ENCODE measurements at regions not wholly inside any gene's neighbourhood (a gene's known extent, or its start where the extent isn't known, plus 50 kb on each side); places are given as distances from the start of the nearest gene placed in this dataset.

GRCh38 chr15:47584316-47584715 lies 133.0 kb upstream of the SEMA6D start:
- Histone ChIP-seq H3K4me1 (ENCODE audit: control insufficient read depth in 1 of 2, insufficient read depth in 2 of 2, low read length in 2 of 2) (no peaks in the 10 kb centered on the region), H3K9ac (ENCODE audit: low read length) (no peak overlapping the region), H3K27ac (ENCODE audit: low read depth, low read length) (no peak overlapping the region), H3K79me2 (ENCODE audit: insufficient read depth, low read length) (no peaks in the 10 kb centered on the region), H3K4me2 (ENCODE audit: low read length) (no peak overlapping the region), H3K9me3 (ENCODE audit: control insufficient read depth in 1 of 2, insufficient read depth in 1 of 2, low read depth in 1 of 2, low read length in 2 of 2) (peaks cover 4 to 50% of the 10 kb centered on the region in 2 experiments; a peak in 2 of 4 replicates), H4K20me1 (ENCODE audit: insufficient read depth) (no peaks in the 10 kb centered on the region), H3K4me3 (replicated peaks in 1 of 2; ENCODE audit: low read depth in 1 of 2, low read length in 2 of 2) (no peak overlapping the region), H2AFZ (ENCODE audit: low read depth, low read length, poor library complexity, severe bottlenecking) (no peak overlapping the region), H3K27me3 (ENCODE audit: insufficient read depth, low read length) (no peaks in the 10 kb centered on the region), H3K9me2 (ENCODE audit: insufficient read depth) (no peaks in the 10 kb centered on the region), H3K36me3 (ENCODE audit: control insufficient read depth in 1 of 2, insufficient read depth in 2 of 2, low read length in 2 of 2) (no peaks in the 10 kb centered on the region)
- POLR2A ChIA-PET = no interaction called here
- TF ChIP-seq MAX (IDR thresholded peaks at IDR 0.05) (no peak), EZH2phosphoT487 (IDR thresholded peaks at IDR 0.05; ENCODE audit: borderline replicate concordance) (no peak), ZBTB33 (IDR thresholded peaks at IDR 0.05; ENCODE audit: extremely low read depth, insufficient replicate concordance, low read length) (no peak), SIN3A (IDR thresholded peaks at IDR 0.05; ENCODE audit: low read depth) (no peak), FOSL1 (IDR thresholded peaks at IDR 0.05; ENCODE audit: low read depth) (no peak), ELF1 (IDR thresholded peaks at IDR 0.05; ENCODE audit: borderline replicate concordance, low read depth) (no peak), CBX3 (IDR thresholded peaks at IDR 0.05; ENCODE audit: low read depth) (no peak), SRF (IDR thresholded peaks at IDR 0.05; ENCODE audit: low read depth) (no peak), ZFX (IDR thresholded peaks at IDR 0.05) (no peak), TCF7L2 (IDR thresholded peaks at IDR 0.05; ENCODE audit: borderline replicate concordance, extremely low read depth, insufficient read depth, insufficient read length) (no peak), REST (IDR thresholded peaks at IDR 0.05; ENCODE audit: low read depth) (no peak), EZH2 (IDR thresholded peaks at IDR 0.05) (no peak)
- TF ChIP-seq, protein P1, sequence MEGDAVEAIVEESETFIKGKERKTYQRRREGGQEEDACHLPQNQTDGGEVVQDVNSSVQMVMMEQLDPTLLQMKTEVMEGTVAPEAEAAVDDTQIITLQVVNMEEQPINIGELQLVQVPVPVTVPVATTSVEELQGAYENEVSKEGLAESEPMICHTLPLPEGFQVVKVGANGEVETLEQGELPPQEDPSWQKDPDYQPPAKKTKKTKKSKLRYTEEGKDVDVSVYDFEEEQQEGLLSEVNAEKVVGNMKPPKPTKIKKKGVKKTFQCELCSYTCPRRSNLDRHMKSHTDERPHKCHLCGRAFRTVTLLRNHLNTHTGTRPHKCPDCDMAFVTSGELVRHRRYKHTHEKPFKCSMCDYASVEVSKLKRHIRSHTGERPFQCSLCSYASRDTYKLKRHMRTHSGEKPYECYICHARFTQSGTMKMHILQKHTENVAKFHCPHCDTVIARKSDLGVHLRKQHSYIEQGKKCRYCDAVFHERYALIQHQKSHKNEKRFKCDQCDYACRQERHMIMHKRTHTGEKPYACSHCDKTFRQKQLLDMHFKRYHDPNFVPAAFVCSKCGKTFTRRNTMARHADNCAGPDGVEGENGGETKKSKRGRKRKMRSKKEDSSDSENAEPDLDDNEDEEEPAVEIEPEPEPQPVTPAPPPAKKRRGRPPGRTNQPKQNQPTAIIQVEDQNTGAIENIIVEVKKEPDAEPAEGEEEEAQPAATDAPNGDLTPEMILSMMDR (IDR thresholded peaks at IDR 0.05 in 2 of 3, conservative IDR thresholded peaks at IDR 0.05 in 1 of 3; ENCODE audit: borderline replicate concordance in 1 of 3, insufficient read depth in 1 of 3, low read depth in 2 of 3, low read length in 2 of 3) = no peak
- CTCF ChIA-PET = no interaction called here
- RAD21 ChIA-PET (ENCODE audit: low non-redundant PET in 1 of 2, low total read pairs in 2 of 2, uncharacterized antibody in 2 of 2, unreplicated experiment in 2 of 2) = no interaction called here
- no peak for DNase-seq (ENCODE audit: low read depth, low spot score)
- intact Hi-C loops (cut with micrococcal nuclease) = no loop called here
- no TSS peak for BruUV-seq (replicated peaks)
- no peak for ATAC-seq

All from HCT116 (cell line).